Effector memory CD8-positive, alpha-beta T cell (primary cell): ENCODE measurements at regions not wholly inside any gene's neighbourhood (a gene's known extent, or its start where the extent isn't known, plus 50 kb on each side); places are given as distances from the start of the nearest gene placed in this dataset.

Experiments used
- ATAC-seq: fragments of 150-1000 bp; cut with Tn5 transposase; replicated peaks from 2 replicates; pipeline ENCODE4 v1.10.0; 2021; ENCODE audit warnings: mild to moderate bottlenecking, moderate library complexity
- DNase-seq, 3 experiments: peaks; one replicate each; pipeline ENCODE4 v3.0.0; 2021
- H3K27ac Mint-ChIP-seq, 2 donors: one replicate each; pipeline ENCODE4 v1.8.0; 2022; ENCODE audit warnings: mild to moderate bottlenecking in 2 of 2, mixed read lengths in 2 of 2, moderate library complexity in 2 of 2
- H3K27me3 Mint-ChIP-seq, 2 donors: one replicate each; pipeline ENCODE4 v1.8.0; 2022; ENCODE audit warnings: mixed read lengths in 2 of 2
- H3K36me3 Mint-ChIP-seq: one replicate; pipeline ENCODE4 v1.8.0; 2022; ENCODE audit warnings: mild to moderate bottlenecking, moderate library complexity, mixed read lengths; ENCODE audit not compliant: insufficient read depth
- H3K4me1 Mint-ChIP-seq, 2 donors: one replicate each; pipeline ENCODE4 v1.8.0; 2022; ENCODE audit warnings: low read depth in 2 of 2, mixed read lengths in 2 of 2
- H3K4me3 Mint-ChIP-seq, 2 donors: one replicate each; pipeline ENCODE4 v1.8.0; 2022; ENCODE audit warnings: mild to moderate bottlenecking in 2 of 2, mixed read lengths in 2 of 2, moderate library complexity in 2 of 2
- H3K9me3 Mint-ChIP-seq, 2 donors: one replicate each; pipeline ENCODE4 v1.8.0; 2022; ENCODE audit warnings: mixed read lengths in 2 of 2

- H3K4me3 Mint-ChIP-seq: no peak overlapping the region
- peaks cover 0 to 8% of the 10 kb centered on the region in 2 donors for H3K27me3 Mint-ChIP-seq
- H3K27ac Mint-ChIP-seq: no peak overlapping the region
- ATAC-seq (no peak), DNase-seq (no peak)
- no peaks in the 10 kb centered on the region for H3K9me3 Mint-ChIP-seq
- peaks cover 3% of the 10 kb centered on the region for H3K36me3 Mint-ChIP-seq
- H3K4me1 Mint-ChIP-seq: peaks cover 11 to 21% of the 10 kb centered on the region in 2 donors
Measured at GRCh38 chr17:422196-422930, 69.8 kb upstream of the RPH3AL start.

DNA sequence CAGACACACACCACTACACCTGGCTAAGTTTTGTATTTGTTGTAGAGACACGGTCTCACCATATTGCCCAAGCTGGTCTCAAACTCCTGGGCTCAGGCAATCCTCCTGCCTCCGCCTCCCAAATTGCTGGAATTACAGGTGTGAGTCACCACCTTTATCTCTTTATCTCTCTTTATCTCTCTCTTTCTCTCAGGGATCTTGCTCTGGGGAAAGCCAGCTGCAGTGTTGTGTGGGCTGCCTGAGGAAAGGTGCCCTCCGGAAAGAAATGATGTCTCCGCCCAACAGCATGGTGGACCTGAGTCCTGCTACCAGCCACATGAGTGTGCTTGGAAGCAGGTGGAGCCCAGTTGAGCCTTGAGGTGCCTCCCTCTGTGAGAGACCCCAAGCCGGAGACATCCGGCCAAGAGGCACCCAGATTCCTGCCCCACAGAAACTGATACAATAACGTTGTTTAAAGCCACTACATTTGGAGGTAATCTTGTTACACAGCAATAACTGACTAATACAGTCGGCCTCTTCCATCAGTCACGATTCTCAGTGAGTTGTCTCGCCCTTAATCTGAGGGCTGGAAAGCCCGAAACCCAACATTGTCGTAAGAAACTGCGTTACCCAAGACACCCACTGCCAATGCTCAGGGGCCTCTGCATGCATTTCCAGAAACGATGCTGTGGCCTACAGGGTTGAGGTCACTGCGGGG lies 68.0 kb upstream of the RPH3AL start:
- H3K4me3 Mint-ChIP-seq: peak overlapping the region in 1 of 2 donors; percentile 49

DNA sequence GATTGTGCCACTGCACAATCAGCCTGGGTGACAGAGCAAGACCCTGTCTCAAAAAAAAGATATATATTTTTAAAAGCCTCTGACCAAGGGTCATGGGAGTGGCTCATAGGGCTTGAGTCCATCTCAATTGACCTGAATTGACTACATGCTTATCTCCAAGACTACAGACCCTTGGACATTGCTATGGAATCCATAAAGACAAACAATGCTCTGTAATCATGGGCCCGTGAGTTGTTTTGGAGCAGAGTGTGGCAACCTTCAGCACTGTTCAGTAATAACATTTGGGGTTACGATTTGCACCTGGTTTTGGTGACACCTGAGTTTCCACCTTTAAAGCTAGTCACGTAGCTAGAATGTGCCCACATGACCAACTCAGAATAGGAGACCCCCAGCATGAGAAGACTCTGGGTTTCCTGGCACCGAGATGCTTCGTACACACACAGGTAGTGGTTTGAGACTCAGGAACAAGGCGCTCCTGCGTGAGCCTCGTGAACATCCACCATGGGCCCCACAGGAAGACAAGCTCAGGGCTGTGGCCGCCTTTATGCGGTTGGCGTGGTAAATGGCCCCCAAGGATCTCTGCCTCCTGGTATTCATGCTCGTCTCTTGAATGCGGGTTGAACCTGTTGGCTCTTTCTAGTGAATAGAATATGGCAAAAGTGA lies 66.6 kb upstream of the RPH3AL start:
- H3K4me1 Mint-ChIP-seq: peaks cover 27 to 40% of the 10 kb centered on the region in 2 donors
- peaks cover 0 to 8% of the 10 kb centered on the region in 2 donors for H3K27me3 Mint-ChIP-seq
- peak in 1 of 3 experiments; percentile 23 for DNase-seq
- H3K36me3 Mint-ChIP-seq: peaks cover 10% of the 10 kb centered on the region
- peak overlapping the region in 1 of 2 donors; percentile 53 for H3K4me3 Mint-ChIP-seq
- peak; percentile 56 for ATAC-seq
- no peaks in the 10 kb centered on the region for H3K9me3 Mint-ChIP-seq
- no peak overlapping the region for H3K27ac Mint-ChIP-seq

More for the DNA sequence above, 68.0 kb upstream of the RPH3AL start:
- ATAC-seq: no peak
- Mint-ChIP-seq H3K4me1 (peaks cover 22 to 36% of the 10 kb centered on the region in 2 donors), H3K27ac (no peak overlapping the region), H3K36me3 (peaks cover 10% of the 10 kb centered on the region), H3K27me3 (peaks cover 0 to 8% of the 10 kb centered on the region in 2 donors), H3K9me3 (no peaks in the 10 kb centered on the region)
- DNase-seq: no peak

DNA sequence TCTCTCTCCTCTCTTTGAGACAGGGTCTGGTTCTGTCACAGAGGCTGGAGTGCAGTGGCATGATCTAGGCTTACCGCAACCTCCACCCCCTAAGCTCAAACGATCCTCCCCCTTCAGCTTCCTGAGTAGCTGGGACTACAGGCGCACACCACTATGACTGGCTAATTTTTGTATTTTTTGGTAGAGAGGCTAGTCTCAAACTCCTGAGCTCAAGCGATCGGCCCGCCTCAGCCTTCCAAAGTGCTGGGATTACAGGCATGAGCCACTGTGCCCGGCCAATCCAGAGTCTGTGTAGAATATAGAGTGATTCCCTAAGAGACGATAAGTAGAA lies 65.8 kb upstream of the RPH3AL start:
- Mint-ChIP-seq H3K27ac (peak overlapping the region in 1 of 2 donors; percentile 49), H3K9me3 (no peaks in the 10 kb centered on the region), H3K4me1 (peaks cover 32 to 42% of the 10 kb centered on the region in 2 donors), H3K36me3 (peaks cover 10% of the 10 kb centered on the region), H3K27me3 (peaks cover 0 to 8% of the 10 kb centered on the region in 2 donors), H3K4me3 (peak overlapping the region; percentile 48 to 73)
- DNase-seq: peak; percentile 22 to 28 (median 28)
- peak; percentile 76 for ATAC-seq

DNA sequence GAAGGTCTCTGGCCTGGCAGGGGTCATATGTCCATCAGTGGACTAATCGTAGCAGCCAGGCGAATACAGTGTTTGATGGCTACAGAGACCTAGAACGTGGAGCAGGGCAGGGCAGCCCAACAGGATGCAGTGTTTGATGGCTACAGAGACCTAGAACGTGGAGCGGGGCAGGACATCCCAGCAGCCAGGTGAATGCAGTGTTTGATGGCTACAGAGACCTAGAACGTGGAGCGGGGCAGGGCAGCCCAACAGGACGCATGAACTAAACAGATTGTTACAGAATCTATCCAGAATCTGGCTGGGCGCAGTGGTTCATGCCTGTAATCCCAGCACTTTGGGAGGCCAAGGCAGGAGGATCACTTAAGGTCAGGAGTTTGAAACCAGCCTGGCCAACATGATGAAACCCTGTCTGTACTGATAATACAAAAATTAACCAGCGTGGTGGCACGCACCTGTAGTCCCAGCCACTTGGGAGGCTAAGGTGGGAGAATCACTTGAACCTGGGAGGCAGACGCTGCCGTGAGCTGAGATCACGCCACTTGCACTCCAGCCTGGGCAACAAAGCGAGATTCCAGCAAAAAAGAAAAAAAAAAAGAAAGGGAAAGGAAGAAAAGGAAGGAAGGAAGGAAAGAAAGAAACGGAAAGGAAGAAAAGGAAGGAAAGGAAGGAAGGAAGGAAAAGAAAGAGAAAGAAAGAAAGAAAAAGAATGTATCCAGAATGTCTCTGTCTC lies 65.2 kb upstream of the RPH3AL start:
- peaks cover 0 to 8% of the 10 kb centered on the region in 2 donors for H3K27me3 Mint-ChIP-seq
- H3K4me1 Mint-ChIP-seq: peaks cover 32 to 45% of the 10 kb centered on the region in 2 donors
- no peaks in the 10 kb centered on the region for H3K9me3 Mint-ChIP-seq
- DNase-seq: no peak
- ATAC-seq: no peak
- H3K4me3 Mint-ChIP-seq: peak overlapping the region; percentile 48 to 73
- H3K36me3 Mint-ChIP-seq: peaks cover 12% of the 10 kb centered on the region
- H3K27ac Mint-ChIP-seq: peak overlapping the region in 1 of 2 donors; percentile 49

DNA sequence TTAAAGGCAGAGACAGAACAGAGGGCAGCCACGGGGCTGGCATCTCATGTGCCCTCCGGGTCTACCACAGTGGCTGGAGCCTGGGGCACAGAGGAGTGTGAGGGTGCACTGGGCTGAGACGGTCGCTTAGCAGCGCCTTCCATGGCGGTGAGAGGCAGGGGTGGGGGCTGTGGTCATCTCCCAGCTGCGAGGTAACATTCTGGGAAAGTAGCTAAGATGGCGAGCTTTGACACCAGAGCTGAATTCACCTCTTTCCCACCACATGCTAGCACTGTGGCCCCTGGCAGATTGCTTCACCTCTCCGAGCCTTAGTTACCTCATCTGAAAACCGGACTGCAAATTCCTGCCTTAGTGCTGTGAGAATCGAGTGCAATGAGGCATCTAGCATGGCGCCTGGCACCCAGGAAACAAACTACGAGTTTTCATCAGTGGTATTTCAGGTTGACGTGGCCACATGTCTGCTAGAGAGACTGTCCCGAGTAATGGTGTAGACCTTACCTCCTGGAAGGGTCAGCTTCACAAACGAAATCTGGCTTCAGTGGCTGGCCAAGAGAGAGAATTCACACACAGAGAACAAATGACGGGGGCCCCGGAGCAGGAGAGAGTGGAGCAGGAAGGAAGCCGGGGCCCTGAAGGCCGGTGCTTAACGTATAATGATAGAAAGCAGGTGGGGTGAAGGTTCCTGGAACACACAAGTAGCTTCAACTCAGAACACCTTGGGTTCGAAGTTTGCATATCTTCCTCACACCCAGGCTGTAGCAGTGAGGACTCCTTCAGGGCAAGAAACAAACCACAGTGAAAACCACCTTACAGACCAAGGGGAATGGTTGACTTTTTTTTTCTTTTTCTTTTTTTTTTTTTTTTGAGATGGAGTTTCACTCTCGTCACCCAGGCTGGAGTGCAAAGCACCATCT lies 63.9 kb upstream of the RPH3AL start:
- peak overlapping the region; percentile 75 to 89 for H3K27ac Mint-ChIP-seq
- peak in 1 of 3 experiments; percentile 29 for DNase-seq
- H3K9me3 Mint-ChIP-seq: no peaks in the 10 kb centered on the region

GRCh38 chr17:413706-414380 lies 61.2 kb upstream of the RPH3AL start:
- H3K9me3 Mint-ChIP-seq: no peaks in the 10 kb centered on the region
- H3K27me3 Mint-ChIP-seq: no peaks in the 10 kb centered on the region
- peak overlapping the region; percentile 43 to 77 for H3K4me3 Mint-ChIP-seq
- H3K27ac Mint-ChIP-seq: peak overlapping the region; percentile 68 to 81
- DNase-seq (no peak), ATAC-seq (no peak)
- H3K4me1 Mint-ChIP-seq: peaks cover 62 to 68% of the 10 kb centered on the region in 2 donors
- H3K36me3 Mint-ChIP-seq: peaks cover 39% of the 10 kb centered on the region

More for the DNA sequence above, 63.9 kb upstream of the RPH3AL start:
- peaks cover 42 to 55% of the 10 kb centered on the region in 2 donors for H3K4me1 Mint-ChIP-seq
- H3K4me3 Mint-ChIP-seq: peak overlapping the region; percentile 73 to 77
- H3K36me3 Mint-ChIP-seq: peaks cover 12% of the 10 kb centered on the region
- peak; percentile 56 for ATAC-seq
- no peaks in the 10 kb centered on the region for H3K27me3 Mint-ChIP-seq

DNA sequence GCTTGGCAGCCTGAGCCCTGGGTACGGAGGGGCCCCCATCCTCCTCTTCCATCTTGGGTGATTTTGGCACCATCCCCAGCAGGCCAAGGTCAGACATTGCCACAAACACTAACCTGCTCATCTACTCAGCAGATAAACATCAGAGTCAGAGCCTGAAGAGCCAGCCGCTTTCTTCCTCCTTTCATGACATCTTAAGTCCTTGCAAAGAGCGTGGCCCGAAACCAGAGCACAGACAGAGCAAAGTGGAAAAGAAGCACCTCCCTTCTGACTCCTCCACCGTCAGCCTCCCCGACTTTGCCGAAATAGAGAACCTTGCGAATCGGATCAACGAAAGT lies 60.4 kb upstream of the RPH3AL start:
- DNase-seq: no peak
- ATAC-seq: no peak
- Mint-ChIP-seq H3K27me3 (no peaks in the 10 kb centered on the region), H3K36me3 (peaks cover 41% of the 10 kb centered on the region), H3K27ac (peak overlapping the region in 1 of 2 donors; percentile 50), H3K4me3 (peak overlapping the region; percentile 65 to 84), H3K4me1 (peaks cover 56 to 63% of the 10 kb centered on the region in 2 donors), H3K9me3 (no peaks in the 10 kb centered on the region)

DNA sequence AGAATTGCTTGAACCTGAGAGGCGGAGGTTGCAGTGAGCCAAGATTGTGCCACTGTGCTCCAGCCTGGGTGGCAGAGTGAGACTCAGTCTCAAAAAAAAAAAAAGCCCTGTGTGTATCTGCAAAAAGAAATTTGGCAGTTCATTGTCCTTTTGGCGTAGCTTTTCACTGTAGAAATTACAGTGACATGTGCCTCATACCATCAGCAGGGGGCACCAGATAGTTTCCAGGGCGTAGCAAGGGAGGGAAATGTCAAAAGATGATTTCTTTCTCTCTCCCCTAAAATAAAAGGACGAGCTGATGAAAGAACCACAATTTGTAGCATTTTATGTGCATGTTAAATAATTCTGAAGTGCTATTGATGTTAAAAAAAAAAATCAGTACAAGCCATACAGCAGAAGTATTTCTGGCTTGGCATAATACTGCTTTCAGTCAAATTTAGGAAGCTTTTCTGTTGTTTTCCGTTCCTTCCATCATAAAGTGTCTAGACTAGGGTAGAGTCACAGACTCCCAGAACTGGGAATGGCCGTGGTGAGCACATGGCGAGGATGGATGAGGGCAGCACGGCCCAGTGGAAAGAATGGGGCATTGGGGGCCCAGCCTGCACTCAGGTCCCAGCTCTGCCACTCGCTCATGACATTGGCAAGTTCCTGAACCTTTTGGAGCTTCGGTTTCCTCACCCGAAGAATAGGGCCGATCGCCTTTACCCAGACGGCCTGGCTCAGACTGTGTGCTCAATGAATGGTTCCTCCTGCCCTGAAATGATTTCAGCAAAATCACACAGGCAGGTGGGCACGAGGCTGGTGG lies 59.8 kb upstream of the RPH3AL start:
- Mint-ChIP-seq H3K27me3 (no peaks in the 10 kb centered on the region), H3K27ac (peak overlapping the region; percentile 50 to 96), H3K36me3 (peaks cover 41% of the 10 kb centered on the region), H3K9me3 (no peaks in the 10 kb centered on the region), H3K4me1 (peaks cover 55 to 58% of the 10 kb centered on the region in 2 donors), H3K4me3 (peak overlapping the region; percentile 65 to 84)
- DNase-seq (peak; percentile 60 to 67 (median 64)), ATAC-seq (no peak)

- DNase-seq (no peak), ATAC-seq (no peak)
- Mint-ChIP-seq H3K36me3 (peaks cover 36% of the 10 kb centered on the region), H3K4me3 (peak overlapping the region; percentile 82 to 84), H3K9me3 (no peaks in the 10 kb centered on the region), H3K4me1 (peaks cover 51% of the 10 kb centered on the region in 2 donors), H3K27ac (peak overlapping the region; percentile 91 to 96), H3K27me3 (no peaks in the 10 kb centered on the region)
Measured at GRCh38 chr17:411421-412120, 59.0 kb upstream of the RPH3AL start.
